Prostate gland (tissue), 2 donors: ENCODE measurements at regions not wholly inside any gene's neighbourhood (a gene's known extent, or its start where the extent isn't known, plus 50 kb on each side); places are given as distances from the start of the nearest gene placed in this dataset.

ENCODE experiments used
- CTCF ChIP-seq, 4 experiments: fragments of 200-600 bp in 2 of 4; fragments of 450-650 bp in 2 of 4; sonication (generic) in 2 of 4; IDR thresholded peaks; 1 replicate in 3 of 4; 2 replicates in 1 of 4; pipeline ENCODE4 v1.5.1; 2016 to 2019; ENCODE audit warnings: antibody characterized with exemption in 4 of 4, mild to moderate bottlenecking in 2 of 4, moderate library complexity in 2 of 4
- POLR2A ChIP-seq: fragments of 450-650 bp; IDR thresholded peaks from one replicate; pipeline ENCODE4 v1.6.1; 2016; ENCODE audit warnings: antibody characterized with exemption, mild to moderate bottlenecking
- POLR2AphosphoS5 ChIP-seq: sonication (generic); formaldehyde crosslinking; IDR thresholded peaks from one replicate; pipeline ENCODE4 v1.6.1; 2017; ENCODE audit warnings: antibody characterized with exemption

- TF ChIP-seq CTCF (IDR thresholded peaks at IDR 0.05) (no peak), POLR2A (no peak), POLR2AphosphoS5 (no peak)
Measured at GRCh38 chr6:115064680-115065079, 721.9 kb upstream of the HS3ST5 start.
